VCaP (cell line): ENCODE measurements at regions not wholly inside any gene's neighbourhood (a gene's known extent, or its start where the extent isn't known, plus 50 kb on each side); places are given as distances from the start of the nearest gene placed in this dataset.

ENCODE experiments used
- H3K27ac ChIP-seq: fragments of 450-650 bp; 2 replicates; pipeline ENCODE4 v1.5.1; 2017
- TF ChIP-seq, protein P1 (sequence below): fragments of 450-650 bp; conservative IDR thresholded peaks from 2 replicates; pipeline ENCODE4 v1.5.1; 2017; ENCODE audit warnings: mild to moderate bottlenecking, moderate library complexity

DNA sequence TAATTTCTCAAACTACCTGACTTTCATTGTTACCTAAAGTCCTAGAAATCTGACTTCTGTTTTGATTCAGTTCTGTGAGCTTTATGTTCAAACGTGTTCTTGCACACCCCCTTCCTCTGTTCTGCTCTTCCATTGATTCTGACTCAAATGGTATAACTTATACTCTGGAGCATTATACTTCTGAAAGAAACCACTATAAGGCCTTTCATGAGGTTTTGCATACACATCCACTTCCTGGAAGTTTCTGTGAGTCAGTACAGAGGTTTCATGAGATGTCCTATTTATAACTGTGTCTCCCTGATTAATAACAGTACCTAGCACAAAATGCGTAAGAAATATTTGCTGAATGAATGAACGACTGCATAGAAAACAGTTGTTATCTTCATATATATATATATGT, 540.2 kb upstream of the CT83 start:
- TF ChIP-seq, protein P1, sequence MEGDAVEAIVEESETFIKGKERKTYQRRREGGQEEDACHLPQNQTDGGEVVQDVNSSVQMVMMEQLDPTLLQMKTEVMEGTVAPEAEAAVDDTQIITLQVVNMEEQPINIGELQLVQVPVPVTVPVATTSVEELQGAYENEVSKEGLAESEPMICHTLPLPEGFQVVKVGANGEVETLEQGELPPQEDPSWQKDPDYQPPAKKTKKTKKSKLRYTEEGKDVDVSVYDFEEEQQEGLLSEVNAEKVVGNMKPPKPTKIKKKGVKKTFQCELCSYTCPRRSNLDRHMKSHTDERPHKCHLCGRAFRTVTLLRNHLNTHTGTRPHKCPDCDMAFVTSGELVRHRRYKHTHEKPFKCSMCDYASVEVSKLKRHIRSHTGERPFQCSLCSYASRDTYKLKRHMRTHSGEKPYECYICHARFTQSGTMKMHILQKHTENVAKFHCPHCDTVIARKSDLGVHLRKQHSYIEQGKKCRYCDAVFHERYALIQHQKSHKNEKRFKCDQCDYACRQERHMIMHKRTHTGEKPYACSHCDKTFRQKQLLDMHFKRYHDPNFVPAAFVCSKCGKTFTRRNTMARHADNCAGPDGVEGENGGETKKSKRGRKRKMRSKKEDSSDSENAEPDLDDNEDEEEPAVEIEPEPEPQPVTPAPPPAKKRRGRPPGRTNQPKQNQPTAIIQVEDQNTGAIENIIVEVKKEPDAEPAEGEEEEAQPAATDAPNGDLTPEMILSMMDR = no peak
- H3K27ac ChIP-seq = no peak overlapping the region

DNA sequence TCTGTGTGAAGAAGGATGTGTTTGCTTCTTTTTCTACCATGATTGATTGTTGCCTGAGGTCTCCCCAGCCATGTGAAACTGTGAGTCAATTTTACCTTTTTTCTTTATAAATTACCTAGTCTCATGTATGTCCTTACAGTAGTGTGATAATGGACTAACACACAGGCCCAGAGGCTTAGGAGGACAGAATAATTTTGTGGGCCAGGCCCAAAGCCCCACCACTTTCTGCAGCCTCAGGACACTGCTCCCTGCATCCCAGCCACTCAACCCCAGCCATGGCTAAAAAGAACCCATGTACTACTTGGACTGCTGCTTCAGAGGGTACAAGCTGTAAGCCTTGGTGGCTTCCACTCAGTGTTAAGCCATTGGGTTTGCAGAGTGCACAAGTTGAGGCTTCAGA, 512.7 kb upstream of the CT83 start:
- H3K27ac ChIP-seq = no peak overlapping the region
- TF ChIP-seq, protein P1 = no peak

DNA sequence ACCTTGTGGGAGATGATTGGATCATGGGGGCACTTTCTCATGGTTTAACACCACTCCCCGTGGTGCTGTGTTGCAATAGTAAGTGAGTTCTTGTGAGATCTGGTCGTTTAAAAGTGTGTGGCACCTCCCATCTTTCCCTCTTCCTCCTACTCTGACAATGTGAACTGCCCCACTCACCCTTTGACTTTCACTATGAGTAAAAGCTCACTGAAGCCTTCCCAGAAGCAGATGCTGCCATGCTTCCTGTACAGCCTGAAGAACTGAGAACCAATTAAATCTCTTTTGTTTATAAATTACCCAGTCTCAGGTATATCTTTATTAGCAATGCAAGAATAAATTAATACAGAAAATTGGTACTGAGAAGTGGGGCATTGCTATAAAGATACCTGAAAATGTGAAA, 509.6 kb upstream of the CT83 start:
- TF ChIP-seq, protein P1 = no peak

DNA sequence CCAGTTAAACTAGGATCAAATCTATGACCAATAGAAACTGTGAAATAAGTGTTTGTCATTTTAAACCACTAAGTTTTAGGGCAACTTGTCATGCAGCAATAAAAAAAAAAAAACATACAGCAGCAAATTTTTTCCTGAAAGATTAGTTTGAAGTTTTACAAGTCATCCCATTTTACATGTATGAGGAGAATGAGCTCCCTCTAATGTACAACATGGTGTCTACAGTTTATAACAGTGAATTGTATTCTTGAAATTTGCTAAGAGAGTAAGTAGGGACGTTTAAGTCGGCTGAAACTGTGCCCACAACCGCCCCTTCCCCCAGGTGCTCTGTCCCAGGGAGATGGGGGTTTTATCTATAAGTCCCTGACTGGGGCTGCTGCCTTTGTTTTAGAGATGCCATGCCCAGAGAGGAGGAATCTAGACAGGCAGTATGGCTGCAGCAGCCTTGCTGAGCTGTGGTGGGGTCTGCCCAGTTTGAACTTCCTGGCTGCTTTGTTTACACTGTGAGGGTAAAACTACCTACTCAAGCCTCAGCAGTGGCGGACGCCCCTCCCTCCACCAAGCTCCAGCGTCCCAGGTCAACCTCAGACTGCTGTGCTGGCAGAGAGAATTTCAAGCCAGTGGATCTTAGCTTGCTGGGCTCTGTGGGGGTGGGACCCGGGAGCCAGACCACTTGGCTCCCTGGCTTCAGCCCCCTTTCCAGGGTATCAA, 499.3 kb upstream of the CT83 start:
- no peak overlapping the region for H3K27ac ChIP-seq
- TF ChIP-seq, protein P1 = peak; percentile 45

More for the DNA sequence above, 509.6 kb upstream of the CT83 start:
- H3K27ac ChIP-seq = no peak overlapping the region

DNA sequence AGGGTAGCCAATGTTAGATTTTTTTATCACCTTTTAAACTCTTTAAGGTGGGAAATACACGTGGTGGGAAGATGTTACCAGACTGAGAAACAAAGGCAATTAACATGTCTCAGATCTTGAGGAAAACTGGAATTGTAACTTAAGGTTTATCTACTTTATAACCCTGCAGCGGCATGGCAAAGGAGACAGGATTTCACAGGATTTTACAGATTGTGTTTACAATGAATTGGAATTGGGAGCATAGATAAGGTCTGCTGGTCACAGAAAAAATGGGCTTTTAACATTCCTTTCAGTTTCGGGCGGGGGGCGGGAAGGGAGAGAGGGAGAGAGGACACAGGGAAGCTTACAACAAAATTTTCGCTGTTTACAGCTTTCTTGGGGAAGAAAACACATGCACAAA, 467.5 kb upstream of the CT83 start:
- no peak overlapping the region for H3K27ac ChIP-seq
- TF ChIP-seq, protein P1 = no peak

DNA sequence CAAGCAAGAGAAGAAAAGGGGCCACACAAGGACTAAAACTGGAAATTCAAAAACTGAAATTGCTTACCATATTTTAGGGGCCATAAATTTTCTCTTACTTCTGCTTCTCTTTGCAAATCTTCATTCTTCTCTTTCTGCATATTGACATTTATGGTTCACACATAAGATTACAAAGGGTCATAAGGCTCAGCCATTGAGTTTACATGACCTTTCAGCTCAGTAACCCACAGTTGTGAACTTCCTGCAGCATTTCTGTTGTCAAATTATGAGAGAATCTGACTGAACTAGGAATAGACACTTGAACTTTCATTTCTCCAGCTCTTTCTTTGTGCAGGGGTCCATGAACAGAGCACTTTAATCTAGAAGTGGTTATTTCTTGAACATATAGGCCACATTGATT, 434.8 kb upstream of the CT83 start:
- TF ChIP-seq, protein P1 = no peak

DNA sequence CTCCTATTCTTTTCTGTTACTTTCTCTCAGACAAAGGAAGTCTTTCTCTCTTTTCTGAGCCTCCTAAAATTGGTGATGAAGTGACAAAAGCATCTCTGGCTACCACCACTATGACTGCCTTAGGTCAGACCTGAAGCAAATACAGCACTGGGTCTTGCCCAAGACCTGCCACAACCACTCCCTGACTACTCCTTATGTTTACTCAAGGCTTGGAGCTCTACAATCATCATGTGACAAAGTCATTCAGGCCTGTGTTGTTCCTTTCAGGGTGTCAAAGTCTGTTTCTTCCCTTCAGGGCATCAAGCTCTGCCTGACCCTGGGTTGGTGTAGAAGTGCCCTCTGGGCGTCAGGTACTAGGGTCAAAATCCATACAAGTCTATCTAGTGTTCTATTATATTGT, 419.2 kb upstream of the CT83 start:
- no peak overlapping the region for H3K27ac ChIP-seq
- TF ChIP-seq, protein P1 = no peak

More for the DNA sequence above, 434.8 kb upstream of the CT83 start:
- H3K27ac ChIP-seq = no peak overlapping the region
